ENCODE measurements at regions not wholly inside any gene's neighbourhood (a gene's known extent, or its start where the extent isn't known, plus 50 kb on each side); places are given as distances from the start of the nearest gene placed in this dataset.

- no peak for DNase-seq (ENCODE audit: low read depth)
These were observed 120.8 kb upstream of the PLXNC1 start for GRCh38 chr12:94027561-94027960.

DNA sequence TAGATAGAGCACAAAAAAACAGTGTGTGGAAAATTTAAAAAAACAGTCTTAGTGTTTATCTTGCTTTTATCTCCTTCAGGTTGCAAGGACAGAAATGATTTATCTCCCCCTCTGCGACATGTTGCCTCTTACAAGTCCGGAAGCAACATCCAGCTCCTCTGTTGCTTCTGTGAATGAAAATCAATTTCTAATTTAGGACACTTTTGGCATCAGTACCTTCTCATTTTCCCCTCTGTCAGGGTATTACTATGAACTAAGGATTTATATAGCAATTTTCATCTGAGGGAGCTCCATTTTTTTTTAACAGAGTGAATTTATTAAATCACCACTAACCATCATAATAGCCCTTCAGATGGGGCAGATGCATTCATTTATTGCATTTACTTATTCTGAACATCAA, 116.6 kb upstream of the PLXNC1 start:
- no peak for DNase-seq (ENCODE audit: low read depth)

GRCh38 chr12:94032368-94032767, 116.0 kb upstream of the PLXNC1 start:
- DNase-seq (ENCODE audit: low read depth) = no peak

DNA sequence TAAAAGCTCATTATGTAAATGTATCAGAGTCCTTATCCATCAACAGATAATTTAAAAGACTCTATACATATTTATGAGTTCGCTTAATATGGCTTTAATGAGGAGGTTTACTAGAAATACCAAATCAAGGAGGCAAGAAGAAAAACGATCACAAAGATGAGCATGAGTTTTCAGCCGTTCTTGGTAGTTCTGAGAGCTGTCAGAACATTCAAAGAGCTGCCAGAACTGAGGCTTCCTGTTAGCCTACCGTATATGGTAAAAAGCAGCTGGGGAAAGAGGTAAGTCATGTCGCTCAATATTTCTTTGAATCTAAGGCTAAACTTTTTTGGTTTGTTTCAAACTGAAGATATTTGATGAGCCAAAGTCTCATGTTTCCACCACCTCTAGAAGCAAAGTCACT, 115.3 kb upstream of the PLXNC1 start:
- DNase-seq (ENCODE audit: low read depth) = no peak

GRCh38 chr12:94033784-94034183, 114.6 kb upstream of the PLXNC1 start:
- DNase-seq (ENCODE audit: low read depth) = no peak

GRCh38 chr12:94037444-94037843, 110.9 kb upstream of the PLXNC1 start:
- no peak for DNase-seq (ENCODE audit: low read depth)

DNA sequence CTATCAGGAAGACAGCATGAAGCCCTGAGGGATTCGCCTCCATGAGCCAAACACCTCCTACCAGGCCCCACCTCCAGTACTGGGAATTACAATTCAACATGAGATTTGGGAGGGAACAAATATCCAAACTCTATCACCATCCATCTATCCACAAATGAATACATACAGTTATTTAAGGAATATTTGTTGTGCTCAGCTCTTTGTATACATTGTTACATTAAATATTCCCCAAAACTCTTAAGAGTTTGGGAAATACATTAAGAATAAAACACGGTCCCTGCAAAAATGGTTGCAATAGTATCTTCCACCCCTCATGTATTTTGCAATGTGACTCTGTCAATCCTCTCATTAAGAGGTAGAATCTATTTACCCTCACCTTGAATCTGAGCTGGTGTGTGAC, 109.8 kb upstream of the PLXNC1 start:
- no peak for DNase-seq (ENCODE audit: low read depth)

GRCh38 chr12:94039199-94039840, 109.1 kb upstream of the PLXNC1 start:
- no peak for DNase-seq (ENCODE audit: low read depth)

DNA sequence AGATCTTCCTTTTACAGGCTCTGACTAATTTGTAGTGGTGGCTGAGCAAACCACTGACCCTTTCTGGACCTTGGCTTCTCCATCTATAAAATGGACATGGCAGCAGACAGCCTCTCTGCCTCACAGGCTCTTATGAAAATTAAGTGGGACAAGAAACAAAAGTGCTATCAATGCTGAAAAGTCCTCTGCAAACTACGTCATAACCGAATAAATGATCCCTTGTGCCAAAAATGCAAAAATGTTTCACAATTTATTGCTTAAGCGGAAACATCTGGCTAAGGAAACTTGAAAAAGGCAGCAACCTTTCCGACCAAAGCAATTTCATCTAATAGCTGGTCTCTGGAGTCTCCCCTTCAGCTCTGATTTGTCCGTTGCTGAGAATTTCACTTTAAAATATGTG, 108.5 kb upstream of the PLXNC1 start:
- DNase-seq (ENCODE audit: low read depth) = no peak

GRCh38 chr12:94041850-94042249, 106.5 kb upstream of the PLXNC1 start:
- DNase-seq (ENCODE audit: low read depth) = no peak

DNA sequence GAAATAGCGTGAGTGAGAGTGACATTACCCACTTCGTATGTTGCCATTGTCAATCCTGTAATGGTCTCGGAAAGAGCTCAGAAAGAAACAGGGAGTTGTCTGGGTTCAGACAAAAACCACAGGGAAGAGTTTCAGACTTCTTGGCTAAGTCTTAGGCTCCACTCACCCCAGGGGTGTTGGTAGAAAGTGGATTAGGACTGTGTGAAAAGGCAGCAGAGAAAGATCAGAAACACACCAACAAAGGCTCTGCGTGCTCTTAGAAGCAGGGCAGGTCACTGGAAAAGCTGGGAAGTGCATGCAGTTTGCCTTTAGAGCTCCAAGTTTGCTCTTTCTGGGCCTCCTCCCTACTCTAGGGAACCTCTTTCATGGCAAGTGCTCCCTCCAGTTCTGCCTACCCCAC, 106.1 kb upstream of the PLXNC1 start:
- DNase-seq (ENCODE audit: low read depth) = no peak

DNA sequence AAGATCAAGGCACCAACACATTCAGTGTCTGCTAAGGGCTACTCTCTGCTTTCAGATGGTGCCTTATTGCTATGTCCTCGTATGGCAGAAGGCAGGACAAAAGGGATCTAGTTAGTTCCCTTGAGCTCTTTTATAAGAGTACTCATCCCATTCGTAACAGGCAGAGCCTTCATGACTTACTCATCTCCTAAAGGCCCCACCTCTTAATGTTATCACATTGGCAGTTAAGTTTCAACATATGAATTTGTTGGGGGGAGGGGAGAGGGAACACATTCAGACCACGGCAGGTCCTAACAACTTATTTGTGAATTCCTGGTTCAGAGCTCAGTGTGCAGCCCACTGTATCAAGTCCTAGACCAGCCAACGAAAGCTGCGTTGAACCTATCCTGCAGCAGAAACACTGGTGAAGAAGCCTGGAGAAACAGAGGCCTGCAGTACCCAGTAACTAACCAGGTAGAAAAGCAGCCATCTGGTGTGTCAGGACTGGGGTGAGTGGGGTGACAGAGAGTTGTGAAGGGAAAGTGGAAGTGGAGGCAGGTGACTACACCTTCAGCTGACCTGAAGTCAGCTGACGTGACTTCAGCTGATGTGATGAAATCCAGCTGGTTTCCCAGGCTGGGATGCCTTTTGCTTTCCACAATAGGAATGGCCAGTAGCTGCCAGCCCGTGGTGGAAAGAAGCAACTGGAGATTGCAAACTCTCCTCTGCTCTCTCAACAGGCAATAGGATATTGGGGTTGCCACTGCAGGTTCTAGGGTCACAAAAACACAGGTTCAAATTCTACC, 101.6 kb upstream of the PLXNC1 start:
- DNase-seq (ENCODE audit: low read depth) = no peak

DNA sequence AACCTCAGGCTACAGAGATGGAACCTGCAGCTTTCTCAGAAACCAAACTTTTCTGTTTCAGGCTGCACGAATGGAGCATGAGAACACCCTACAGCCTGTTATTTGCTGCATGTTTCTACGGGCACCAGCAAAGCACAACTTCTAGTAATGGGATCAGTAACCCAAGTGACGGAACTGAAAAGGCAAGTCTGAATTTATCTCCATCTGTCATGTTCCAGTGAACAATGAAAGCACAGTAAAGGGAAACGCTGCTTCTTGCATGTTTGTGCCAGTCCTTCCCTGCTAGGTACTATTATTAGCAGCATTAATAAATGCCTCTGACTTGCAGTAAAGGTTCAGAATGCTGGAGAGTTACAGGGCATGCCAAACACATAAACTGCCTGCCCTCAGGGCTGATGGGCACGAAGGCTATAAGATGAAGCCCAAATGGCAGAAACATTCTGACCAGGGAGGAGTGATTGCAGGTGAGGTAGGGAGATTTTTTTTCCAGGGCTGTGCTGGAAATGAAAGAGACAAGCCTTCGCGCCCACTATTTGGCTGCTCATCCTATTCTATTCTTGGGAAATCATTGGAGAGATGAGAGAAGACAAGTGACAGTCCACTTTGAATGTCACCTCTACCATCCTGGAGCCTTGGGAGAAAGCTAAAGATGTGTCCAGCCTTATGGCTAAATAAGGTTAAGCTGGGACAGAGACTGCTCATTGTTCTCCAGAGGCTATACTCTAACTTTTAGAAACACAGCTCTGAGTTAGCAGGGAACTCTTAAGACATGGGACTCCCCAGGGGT, 100.4 kb upstream of the PLXNC1 start:
- no peak for DNase-seq (ENCODE audit: low read depth)

GRCh38 chr12:94048757-94049156, 99.6 kb upstream of the PLXNC1 start:
- DNase-seq (ENCODE audit: low read depth) = no peak

- DNase-seq (ENCODE audit: low read depth) = no peak
These were observed 98.7 kb upstream of the PLXNC1 start for GRCh38 chr12:94049718-94050117.

- no peak for DNase-seq (ENCODE audit: low read depth)
These were observed 94.7 kb upstream of the PLXNC1 start for GRCh38 chr12:94053676-94054075.

- DNase-seq (ENCODE audit: low read depth) = no peak
These were observed 92.8 kb upstream of the PLXNC1 start for GRCh38 chr12:94055528-94055927.

DNA sequence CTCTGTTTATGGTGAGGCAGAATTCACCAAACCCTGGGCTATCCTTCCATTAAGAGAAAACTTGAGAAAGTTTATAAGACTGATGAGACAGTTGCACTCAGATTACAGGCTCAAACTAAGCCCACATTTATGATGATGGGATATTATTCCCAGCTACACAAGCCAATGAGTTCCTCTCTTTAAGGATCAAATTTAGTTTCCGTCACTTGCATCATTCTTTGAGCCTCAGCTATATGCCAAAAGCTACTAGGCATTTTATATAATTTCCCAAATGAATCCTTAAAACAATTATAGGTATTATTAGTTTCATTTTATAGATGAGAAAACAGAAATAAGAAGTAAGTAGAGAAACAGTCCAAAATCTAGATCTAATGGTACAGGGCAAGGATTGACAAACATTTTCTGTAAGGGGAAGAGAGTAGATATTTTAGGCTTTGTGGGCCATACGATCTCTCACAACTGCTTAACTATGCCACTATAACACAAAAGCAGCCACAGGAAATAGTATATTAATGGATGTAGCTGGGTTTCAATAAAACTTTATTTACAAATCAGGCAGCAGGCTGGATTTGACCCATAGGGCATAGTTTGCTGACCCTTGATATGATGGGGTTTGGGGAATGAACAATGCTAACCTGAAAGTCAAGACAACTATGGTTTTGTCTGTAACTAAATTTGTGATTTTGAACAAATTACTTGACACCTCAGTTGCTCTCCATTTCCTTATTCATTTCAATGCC, 91.8 kb upstream of the PLXNC1 start:
- no peak for DNase-seq (ENCODE audit: low read depth)

GRCh38 chr12:94057262-94058151, 90.9 kb upstream of the PLXNC1 start:
- no peak for DNase-seq (ENCODE audit: low read depth)

DNA sequence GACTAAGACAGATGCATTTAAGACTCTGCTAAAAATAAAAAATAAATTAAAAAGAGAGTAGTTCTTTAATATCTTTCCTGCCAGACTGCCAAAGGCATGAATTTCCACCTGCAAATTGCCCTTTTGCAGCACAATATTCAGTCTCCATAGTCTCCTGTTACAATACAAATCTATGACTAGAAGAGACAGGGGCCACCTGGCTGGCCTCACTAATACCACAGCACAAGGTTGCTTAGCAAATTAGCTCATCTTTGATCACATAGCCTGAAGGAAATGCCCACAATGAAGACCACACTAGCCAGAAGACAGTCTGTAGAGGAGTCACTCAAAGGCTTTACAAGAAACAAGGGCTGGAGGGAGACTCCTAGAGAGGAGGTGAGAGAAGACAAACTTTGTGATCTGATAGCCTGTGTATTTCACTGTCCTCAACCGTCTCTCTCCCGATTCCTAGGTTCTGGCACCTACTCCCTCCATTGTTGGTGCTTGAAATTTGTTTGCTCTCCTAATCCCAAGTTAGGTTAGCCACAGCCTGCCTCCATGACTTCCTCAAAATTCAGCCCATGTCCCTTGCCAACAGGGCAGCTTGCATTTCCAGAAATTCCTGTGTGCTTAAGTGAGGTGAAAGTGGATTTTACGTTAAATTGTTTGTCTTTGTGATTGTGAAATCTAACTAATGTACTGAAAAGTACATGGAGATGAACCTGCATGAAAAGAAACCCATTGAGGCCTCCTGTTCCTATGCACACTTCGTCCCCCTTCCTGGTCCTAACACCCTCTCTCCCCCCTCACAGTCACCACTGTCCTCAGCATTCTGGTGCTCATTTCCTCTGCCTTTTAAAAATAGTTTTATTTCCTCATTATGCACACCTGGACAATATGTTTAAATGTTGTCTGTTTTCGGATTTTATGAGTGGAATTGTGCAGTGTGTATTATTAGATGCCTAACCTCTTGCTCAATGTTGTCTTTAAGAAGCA, 88.7 kb upstream of the PLXNC1 start:
- DNase-seq (ENCODE audit: low read depth) = no peak

Data from Daoy (cell line).